HG03442 (cell line): ENCODE measurements at regions not wholly inside any gene's neighbourhood (a gene's known extent, or its start where the extent isn't known, plus 50 kb on each side); places are given as distances from the start of the nearest gene placed in this dataset.

Source experiments
- ATAC-seq: cut with Tn5 transposase; IDR thresholded peaks from one replicate; pipeline ENCODE4 v1.9.1; 2021; ENCODE audit warnings: mild to moderate bottlenecking, moderate library complexity; ENCODE audit not compliant: unreplicated experiment

DNA sequence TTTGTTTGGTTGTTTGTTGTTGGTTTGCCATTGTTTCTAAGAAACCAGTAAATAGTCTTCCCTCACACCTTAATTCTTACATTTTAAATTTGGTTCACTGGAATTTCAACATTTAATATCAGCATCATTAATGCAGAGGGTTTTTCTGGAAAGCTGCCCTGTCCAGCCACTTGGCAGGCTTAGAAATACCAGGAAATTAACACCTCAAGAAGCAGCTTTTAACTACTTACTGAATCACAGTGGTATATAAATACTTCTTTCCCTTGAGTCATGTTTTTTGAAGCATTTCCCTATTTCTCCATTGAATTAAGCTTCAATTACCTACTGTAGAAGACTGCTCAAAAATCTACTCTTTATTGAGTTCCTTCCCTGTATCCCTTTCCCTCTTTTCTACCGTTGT, 1221.1 kb upstream of the ADGRL3 start:
- ATAC-seq, result no peak

GRCh38 chr4:59983852-59984251, 1216.3 kb upstream of the ADGRL3 start:
- no peak for ATAC-seq

DNA sequence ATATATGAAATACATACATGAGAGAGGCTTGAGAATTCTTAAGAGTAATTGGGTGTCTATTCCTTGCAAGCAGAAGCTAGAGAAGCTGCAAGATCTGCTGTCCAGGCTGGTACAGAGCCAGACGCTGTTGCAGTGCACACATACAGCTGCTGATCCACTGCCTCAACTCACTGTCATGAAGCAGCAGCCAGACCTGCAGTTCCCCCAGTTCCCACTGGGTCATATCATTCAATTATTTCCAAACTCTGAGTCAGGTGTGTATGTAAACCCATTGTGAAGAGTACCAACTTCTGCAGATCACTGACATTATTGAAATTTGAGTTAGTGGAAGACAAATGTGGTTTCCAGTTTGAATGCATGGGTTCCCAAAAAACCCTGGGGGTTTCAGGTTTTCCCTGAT, 1212.8 kb upstream of the ADGRL3 start:
- no peak for ATAC-seq

DNA sequence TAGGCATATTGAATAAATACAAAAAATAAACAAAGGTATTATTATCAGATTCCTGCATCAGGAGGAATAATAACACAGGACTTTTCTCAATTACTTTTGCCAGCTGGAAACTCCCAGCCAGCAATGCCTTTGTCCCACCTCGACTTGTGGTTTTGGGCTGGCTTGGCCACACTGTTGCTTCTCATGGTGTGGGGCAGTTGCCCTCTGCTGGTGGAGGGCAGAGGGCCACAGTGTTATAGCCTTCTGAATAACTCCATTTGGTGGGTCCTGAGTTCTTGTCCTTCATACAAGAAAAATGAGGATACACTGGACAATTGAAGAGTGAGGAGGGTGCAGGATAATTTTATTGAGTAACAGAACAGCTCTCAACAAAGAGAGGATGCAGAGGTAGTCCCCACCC, 1206.0 kb upstream of the ADGRL3 start:
- ATAC-seq, result no peak

GRCh38 chr4:60002603-60003337, 1197.4 kb upstream of the ADGRL3 start:
- ATAC-seq, result no peak

GRCh38 chr4:60013464-60014184, 1186.5 kb upstream of the ADGRL3 start:
- ATAC-seq, result no peak

DNA sequence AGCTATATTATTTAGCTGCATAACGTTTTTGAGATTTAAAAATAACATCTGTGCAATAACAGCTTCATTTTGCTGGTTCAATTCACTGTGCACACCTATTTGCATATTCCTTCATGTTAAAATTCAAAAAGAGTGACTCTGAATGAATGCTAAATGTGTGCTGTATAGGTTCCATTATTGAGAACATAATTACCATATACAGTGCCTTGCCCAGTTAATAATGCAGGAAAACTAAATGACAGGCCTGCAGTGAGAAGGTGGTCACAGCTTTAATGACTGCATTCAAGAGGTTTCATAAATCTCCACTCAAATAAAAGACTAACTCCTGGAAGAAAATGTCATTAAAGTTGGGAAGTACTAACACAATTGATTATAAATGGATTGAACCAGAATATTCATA, 1183.2 kb upstream of the ADGRL3 start:
- no peak for ATAC-seq

DNA sequence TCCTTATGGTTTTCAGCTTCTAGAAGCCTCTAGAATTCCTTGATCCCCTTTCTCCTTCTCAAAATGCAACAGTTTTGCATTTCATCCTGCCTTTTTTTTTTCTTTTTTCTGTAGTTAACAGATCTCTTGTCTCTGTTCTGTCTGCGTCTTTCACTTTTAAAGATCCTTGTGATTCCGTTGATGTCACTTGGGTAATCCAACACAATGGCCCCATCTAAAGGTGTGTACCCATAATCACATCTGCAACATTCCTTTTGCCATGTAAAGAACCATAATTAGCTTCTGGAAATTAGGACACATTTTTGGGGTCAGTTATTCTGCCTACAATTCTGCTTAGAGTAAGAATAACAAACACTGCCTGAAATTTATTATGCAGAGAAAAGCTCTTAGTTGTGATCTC, 1180.9 kb upstream of the ADGRL3 start:
- ATAC-seq, result no peak

DNA sequence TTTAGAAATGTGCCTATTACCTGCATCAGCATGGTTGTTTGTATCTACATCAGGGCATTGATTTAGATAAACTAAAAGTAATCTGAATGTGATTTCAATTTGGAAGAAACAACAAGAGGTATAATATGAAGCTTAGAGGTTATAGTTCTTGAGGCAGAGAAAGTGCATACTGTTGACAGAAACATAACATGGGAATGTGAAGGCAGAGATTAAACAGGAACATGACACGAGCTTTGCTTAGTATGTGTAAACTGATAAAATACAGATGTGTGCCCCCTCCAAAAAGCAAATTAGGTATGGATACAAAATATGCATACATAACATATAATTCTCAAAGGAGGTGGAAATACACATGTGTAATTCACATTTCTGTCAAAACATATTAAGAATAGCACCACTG, 1180.2 kb upstream of the ADGRL3 start:
- no peak for ATAC-seq

DNA sequence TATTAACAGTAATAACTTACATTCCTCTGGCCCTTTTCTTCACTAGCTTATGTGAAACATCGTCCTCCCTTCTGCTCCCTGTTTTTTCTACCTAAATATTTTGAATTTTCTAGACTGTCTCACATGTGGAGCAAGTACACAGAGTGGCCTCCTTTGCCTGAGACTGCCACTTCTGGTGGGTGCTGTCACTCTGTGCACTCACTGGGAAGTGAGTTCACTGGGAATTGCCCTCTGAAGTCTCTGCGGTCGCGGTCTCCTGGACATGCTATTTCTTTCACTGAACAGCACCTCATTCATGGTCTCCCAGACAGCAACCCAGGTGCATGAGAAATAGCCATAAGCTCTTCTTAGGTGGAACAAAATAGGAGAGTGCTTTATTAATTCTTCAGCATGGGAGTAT, 1179.7 kb upstream of the ADGRL3 start:
- no peak for ATAC-seq

DNA sequence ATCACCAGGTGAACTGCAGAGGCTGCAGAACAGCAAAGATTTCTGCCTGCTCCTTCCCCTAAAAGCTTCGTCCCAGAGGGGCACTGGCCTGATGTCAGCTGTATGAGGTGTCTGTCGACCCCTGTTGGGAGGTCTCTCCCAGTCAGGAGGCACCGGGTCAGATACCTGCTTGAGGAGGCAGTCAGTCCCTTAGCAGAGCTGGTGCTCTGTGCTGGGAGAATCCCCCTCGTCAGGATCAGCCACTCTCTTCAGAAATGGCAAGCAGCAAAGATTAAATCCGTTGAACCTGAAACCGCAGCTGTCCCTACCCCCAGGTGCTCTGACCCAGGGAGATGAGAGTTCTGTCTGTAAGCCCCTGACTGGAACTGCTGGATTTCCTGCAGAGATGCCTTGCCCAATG, 1166.3 kb upstream of the ADGRL3 start:
- ATAC-seq, result no peak

DNA sequence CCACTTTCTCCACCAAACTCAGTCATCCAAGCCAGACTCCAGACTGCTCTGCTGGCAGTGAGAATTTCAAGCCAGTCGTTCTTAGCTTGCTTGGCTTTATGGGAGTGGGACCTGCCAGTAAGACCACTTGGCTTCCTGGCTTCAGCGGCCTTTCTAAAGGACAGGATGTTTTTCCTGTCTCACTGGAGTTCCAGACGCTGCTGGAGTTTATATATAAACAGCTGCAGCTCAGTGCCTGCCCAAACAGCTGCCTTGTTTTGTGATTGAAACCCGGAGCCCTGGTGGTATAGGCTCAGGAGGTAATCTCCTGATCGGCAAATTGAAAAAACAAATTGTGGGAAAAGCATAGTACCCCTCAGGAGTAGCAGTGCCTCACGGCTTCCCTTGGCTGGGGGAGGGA, 1165.8 kb upstream of the ADGRL3 start:
- ATAC-seq, result no peak

DNA sequence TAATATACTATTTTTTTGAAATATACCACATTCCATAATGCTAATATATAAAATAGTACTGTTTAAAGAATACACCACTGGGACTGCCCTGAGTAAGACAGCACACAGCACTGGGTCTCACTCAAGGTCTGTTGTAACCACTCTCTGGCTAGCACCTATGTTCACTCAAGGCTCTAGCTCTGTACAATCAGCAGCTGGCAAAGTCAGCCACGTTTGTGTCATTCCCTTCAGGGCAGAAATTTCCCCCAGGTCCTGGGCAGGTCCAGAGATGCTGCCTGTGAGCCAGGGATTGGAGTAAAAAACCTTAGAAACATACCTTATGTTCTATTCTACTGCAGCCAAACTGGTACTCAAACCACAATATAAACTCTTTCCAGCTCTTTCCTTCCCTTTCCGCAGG, 1160.2 kb upstream of the ADGRL3 start:
- ATAC-seq, result no peak

DNA sequence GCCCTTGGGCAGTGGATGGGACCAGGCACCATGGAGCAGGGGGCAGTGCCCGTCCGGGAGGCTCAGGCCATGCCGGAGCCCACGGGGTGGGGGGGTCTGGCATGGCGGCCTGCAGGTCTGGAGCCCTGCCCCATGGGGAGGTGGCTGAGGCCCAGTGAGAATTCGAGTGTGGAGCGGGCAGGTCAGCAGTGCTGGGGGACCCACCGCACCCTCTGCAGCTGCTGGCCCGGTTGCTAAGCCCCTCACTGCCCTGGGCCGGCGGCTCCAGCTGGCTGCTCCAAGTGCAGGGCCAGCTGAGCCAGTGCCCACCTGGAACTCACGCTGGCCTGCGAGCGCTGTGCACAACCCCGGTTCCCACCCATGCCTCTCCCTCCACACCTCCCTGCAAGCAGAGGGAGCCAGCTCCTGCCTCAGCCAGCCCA, 1157.9 kb upstream of the ADGRL3 start:
- no peak for ATAC-seq

DNA sequence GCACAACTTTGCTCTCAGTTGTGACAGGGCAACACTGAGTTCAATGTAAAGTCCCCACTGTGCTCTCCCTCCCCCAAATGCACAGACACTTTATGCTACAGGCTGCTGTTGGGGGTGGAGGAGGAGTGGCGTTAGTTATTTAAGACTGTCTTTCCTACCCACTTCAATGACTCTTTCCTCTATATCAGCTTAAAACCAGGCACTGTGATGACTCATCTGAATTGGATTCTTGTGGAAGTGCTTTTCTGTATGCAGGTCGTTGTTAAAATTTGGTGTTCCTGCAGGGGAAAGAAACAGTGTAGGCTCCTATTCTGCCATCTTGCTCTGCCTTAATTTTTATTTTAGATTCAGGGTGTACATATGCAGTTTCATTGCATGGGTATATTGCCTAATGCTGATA, 1157.2 kb upstream of the ADGRL3 start:
- no peak for ATAC-seq

- no peak for ATAC-seq
Observed at GRCh38 chr4:60078984-60079383, 1121.1 kb upstream of the ADGRL3 start.

GRCh38 chr4:60081839-60082238, 1118.3 kb upstream of the ADGRL3 start:
- no peak for ATAC-seq

DNA sequence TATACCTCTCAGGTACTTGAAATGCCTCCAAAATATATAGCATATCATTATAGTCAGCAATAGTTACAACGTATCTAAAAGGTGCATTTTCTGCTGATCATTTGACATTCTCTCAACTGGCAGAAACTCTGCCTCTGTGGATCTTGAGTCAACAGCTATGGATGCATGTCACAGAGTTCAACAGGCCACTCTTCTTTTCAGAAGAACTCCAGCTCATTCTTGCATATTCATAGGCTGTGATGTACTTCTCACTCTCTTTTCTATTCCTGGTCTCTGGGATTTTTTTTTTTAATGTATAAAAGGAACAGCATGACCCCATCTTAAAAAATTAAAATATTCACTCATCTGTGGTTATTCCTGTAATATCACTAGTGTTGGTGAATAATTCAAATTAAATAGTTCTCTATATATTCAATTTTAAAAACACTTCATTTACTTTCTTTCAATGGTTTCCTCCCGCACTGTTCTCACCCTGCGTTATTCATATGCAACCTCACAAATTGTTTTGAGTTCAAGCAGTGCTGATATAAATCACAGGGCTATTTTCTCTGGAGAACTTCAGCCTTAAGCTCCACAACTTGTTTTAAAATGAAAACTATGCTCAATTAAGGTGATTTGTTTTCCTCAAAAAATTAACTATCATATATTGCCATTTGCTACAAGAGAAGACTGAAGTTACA, 1111.2 kb upstream of the ADGRL3 start:
- ATAC-seq, result no peak

GRCh38 chr4:60089546-60090273, 1110.4 kb upstream of the ADGRL3 start:
- ATAC-seq, result no peak

GRCh38 chr4:60096676-60097075, 1103.5 kb upstream of the ADGRL3 start:
- ATAC-seq, result no peak

GRCh38 chr4:60116592-60116991, 1083.5 kb upstream of the ADGRL3 start:
- no peak for ATAC-seq
